Mesothelial cell of epicardium (in vitro differentiated cells): ENCODE measurements at regions not wholly inside any gene's neighbourhood (a gene's known extent, or its start where the extent isn't known, plus 50 kb on each side); places are given as distances from the start of the nearest gene placed in this dataset.
"Not testable (repeated sequence)": the region's sequence is repeated elsewhere in the genome, so short reads cannot be mapped to it uniquely, and the experiment has no call there.

Source experiments
- DNase-seq, 2 experiments: peaks; one replicate each; pipeline ENCODE4 v3.0.0; 2021; ENCODE audit warnings: low spot score in 2 of 2; ENCODE audit not compliant: unreplicated experiment in 2 of 2
- H3K27ac Mint-ChIP-seq: 2 replicates; pipeline ENCODE4 v1.8.0; 2021; ENCODE audit warnings: mixed read lengths
- H3K27me3 Mint-ChIP-seq: 2 replicates; pipeline ENCODE4 v1.8.0; 2021; ENCODE audit warnings: low read depth, mixed read lengths
- H3K36me3 Mint-ChIP-seq: 2 replicates; pipeline ENCODE4 v1.8.0; 2021; ENCODE audit warnings: mixed read lengths
- H3K4me1 Mint-ChIP-seq: 2 replicates; pipeline ENCODE4 v1.8.0; 2021; ENCODE audit warnings: mixed read lengths
- H3K4me3 Mint-ChIP-seq: 2 replicates; pipeline ENCODE4 v1.8.0; 2021; ENCODE audit warnings: mild to moderate bottlenecking, moderate library complexity, mixed read lengths
- H3K9me3 Mint-ChIP-seq: 2 replicates; pipeline ENCODE4 v1.8.0; 2021; ENCODE audit warnings: mixed read lengths
- CTCF ChIP-seq: fragments of 200-600 bp; sonication (generic); IDR thresholded peaks from one replicate; pipeline ENCODE4 v1.5.0; 2021; ENCODE audit warnings: antibody characterized with exemption; ENCODE audit not compliant: unreplicated experiment

GRCh38 chr14:105620865-105621471 lies 94.6 kb downstream of the TMEM121 start:
- H3K27ac Mint-ChIP-seq, DNase-seq, H3K27me3 Mint-ChIP-seq, H3K4me1 Mint-ChIP-seq, H3K4me3 Mint-ChIP-seq: not testable (repeated sequence)
- H3K36me3 Mint-ChIP-seq: peaks cover 16% of the 10 kb centered on the region
- peaks cover 28% of the 10 kb centered on the region for H3K9me3 Mint-ChIP-seq

- H3K27ac Mint-ChIP-seq, H3K4me3 Mint-ChIP-seq, H3K27me3 Mint-ChIP-seq, DNase-seq, H3K4me1 Mint-ChIP-seq: not testable (repeated sequence)
- Mint-ChIP-seq H3K36me3 (peaks cover 16% of the 10 kb centered on the region), H3K9me3 (peaks cover 27% of the 10 kb centered on the region)
These were observed 95.3 kb downstream of the TMEM121 start for GRCh38 chr14:105621479-105622328.

- H3K4me1 Mint-ChIP-seq: no peaks in the 10 kb centered on the region
- no peak overlapping the region for H3K4me3 Mint-ChIP-seq
- H3K9me3 Mint-ChIP-seq: peaks cover 20% of the 10 kb centered on the region
- TF ChIP-seq CTCF: no peak
- H3K36me3 Mint-ChIP-seq: peaks cover 11% of the 10 kb centered on the region
- H3K27ac Mint-ChIP-seq: no peak overlapping the region
- DNase-seq: peak in 1 of 2 experiments; percentile 27
- H3K27me3 Mint-ChIP-seq: no peaks in the 10 kb centered on the region
These were observed 96.1 kb downstream of the TMEM121 start for GRCh38 chr14:105622329-105622955.

GRCh38 chr14:105623178-105623577 lies 96.8 kb downstream of the TMEM121 start:
- not testable (repeated sequence) for H3K36me3 Mint-ChIP-seq, H3K27ac Mint-ChIP-seq, H3K4me3 Mint-ChIP-seq, H3K27me3 Mint-ChIP-seq, H3K4me1 Mint-ChIP-seq
- DNase-seq: peak in 1 of 2 experiments; percentile 37
- peaks cover 16% of the 10 kb centered on the region for H3K9me3 Mint-ChIP-seq

DNA sequence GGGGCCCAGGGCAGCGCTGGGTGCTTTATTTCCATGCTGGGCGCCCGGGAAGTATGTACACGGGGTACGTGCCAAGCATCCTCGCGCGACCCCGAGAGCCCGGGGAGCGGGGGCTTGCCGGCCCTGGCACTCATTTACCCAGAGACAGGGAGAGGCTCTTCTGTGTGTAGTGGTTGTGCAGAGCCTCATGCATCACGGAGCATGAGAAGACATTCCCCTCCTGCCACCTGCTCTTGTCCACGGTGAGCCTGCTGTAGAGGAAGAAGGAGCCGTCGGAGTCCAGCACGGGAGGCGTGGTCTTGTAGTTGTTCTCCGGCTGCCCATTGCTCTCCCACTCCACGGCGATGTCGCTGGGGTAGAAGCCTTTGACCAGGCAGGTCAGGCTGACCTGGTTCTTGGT lies 98.0 kb downstream of the TMEM121 start:
- H3K27ac Mint-ChIP-seq, H3K4me1 Mint-ChIP-seq, H3K36me3 Mint-ChIP-seq, DNase-seq, H3K27me3 Mint-ChIP-seq, H3K4me3 Mint-ChIP-seq: not testable (repeated sequence)
- peaks cover 16% of the 10 kb centered on the region for H3K9me3 Mint-ChIP-seq

- not testable (repeated sequence) for H3K4me1 Mint-ChIP-seq, H3K4me3 Mint-ChIP-seq, H3K36me3 Mint-ChIP-seq, H3K27ac Mint-ChIP-seq, H3K27me3 Mint-ChIP-seq
- peaks cover 14% of the 10 kb centered on the region for H3K9me3 Mint-ChIP-seq
- DNase-seq: peak in 1 of 2 experiments; percentile 33
These were observed 98.5 kb downstream of the TMEM121 start for GRCh38 chr14:105624749-105625434.

DNA sequence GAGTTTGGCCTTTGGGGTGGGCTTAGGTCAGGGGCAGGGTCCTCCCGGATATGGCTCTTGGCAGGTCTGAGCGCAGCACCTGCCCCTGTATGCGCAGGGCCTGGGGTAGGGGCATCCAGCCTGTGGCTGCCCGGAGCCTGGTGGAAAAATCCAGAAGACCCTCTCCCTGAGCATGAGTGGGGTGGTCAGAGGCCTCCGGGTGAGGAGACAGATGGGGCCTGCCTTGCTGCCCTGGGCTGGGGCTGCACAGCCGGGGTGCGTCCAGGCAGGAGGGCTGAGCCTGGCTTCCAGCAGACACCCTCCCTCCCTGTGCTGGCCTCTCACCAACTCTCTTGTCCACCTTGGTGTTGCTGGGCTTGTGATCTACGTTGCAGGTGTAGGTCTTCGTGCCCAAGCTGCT lies 99.1 kb downstream of the TMEM121 start:
- H3K36me3 Mint-ChIP-seq, H3K4me1 Mint-ChIP-seq, DNase-seq, H3K27ac Mint-ChIP-seq, H3K27me3 Mint-ChIP-seq, H3K4me3 Mint-ChIP-seq: not testable (repeated sequence)
- peaks cover 14% of the 10 kb centered on the region for H3K9me3 Mint-ChIP-seq

- peaks cover 17% of the 10 kb centered on the region for H3K9me3 Mint-ChIP-seq
- H3K27ac Mint-ChIP-seq, H3K4me3 Mint-ChIP-seq, DNase-seq, H3K4me1 Mint-ChIP-seq, H3K27me3 Mint-ChIP-seq, H3K36me3 Mint-ChIP-seq: not testable (repeated sequence)
These were observed 99.7 kb downstream of the TMEM121 start for GRCh38 chr14:105626111-105626510.

- DNase-seq, H3K36me3 Mint-ChIP-seq, H3K27me3 Mint-ChIP-seq, H3K4me1 Mint-ChIP-seq, H3K4me3 Mint-ChIP-seq, H3K27ac Mint-ChIP-seq: not testable (repeated sequence)
- peaks cover 19% of the 10 kb centered on the region for H3K9me3 Mint-ChIP-seq
These were observed 100.3 kb downstream of the TMEM121 start for GRCh38 chr14:105626651-105627050.

GRCh38 chr14:105627287-105627686 lies 100.9 kb downstream of the TMEM121 start:
- H3K4me1 Mint-ChIP-seq, DNase-seq, H3K27ac Mint-ChIP-seq, H3K4me3 Mint-ChIP-seq, H3K27me3 Mint-ChIP-seq: not testable (repeated sequence)
- Mint-ChIP-seq H3K9me3 (peaks cover 26% of the 10 kb centered on the region), H3K36me3 (peaks cover 13% of the 10 kb centered on the region)
